H1 (cell line): ENCODE measurements at regions not wholly inside any gene's neighbourhood (a gene's known extent, or its start where the extent isn't known, plus 50 kb on each side); places are given as distances from the start of the nearest gene placed in this dataset.

Experiments
- CTCF ChIA-PET: fragments of 300-600 bp; sonication (Branson Sonifier 250); formaldehyde crosslinking; loops from one replicate; lab custom pipeline; 2021; ENCODE audit not compliant: partially characterized antibody; lab: Charles Lee
- POLR2A ChIA-PET: fragments of 300-600 bp; sonication (Branson Sonifier 250); formaldehyde crosslinking; loops from one replicate; lab custom pipeline; 2021; ENCODE audit warnings: inconsistent platforms; ENCODE audit not compliant: partially characterized antibody; lab: Charles Lee
- DNase-seq, 2 experiments: peaks; one replicate each; pipeline versions ENCODE4 v3.0.0 to v3.0.0-alpha.2; 2010 to 2022; ENCODE audit warnings: low spot score in 2 of 2, low read depth in 1 of 2, mixed read lengths in 1 of 2
- FAIRE-seq: peaks from 2 replicates; lab custom pipeline; 2011; peaks lifted over from hg19 to GRCh38; lab: Jason Lieb, UNC
- H2AFZ ChIP-seq: 2 replicates; pipeline ENCODE4 v1.8.1; 2012; ENCODE audit warnings: low read length, inconsistent platforms
- H2AK5ac ChIP-seq: 2 replicates; pipeline ENCODE4 v1.6.1; 2013; ENCODE audit warnings: low read depth, low read length
- H2BK120ac ChIP-seq: replicated peaks from 2 replicates; pipeline ENCODE3; 2013; ENCODE audit warnings: low read depth, low read length, inconsistent platforms
- H2BK12ac ChIP-seq: 2 replicates; pipeline ENCODE4 v1.6.1; 2013; ENCODE audit warnings: low read depth, low read length
- H2BK15ac ChIP-seq: 2 replicates; pipeline ENCODE4 v1.6.1; 2013; ENCODE audit warnings: low read length
- H2BK20ac ChIP-seq: 2 replicates; pipeline ENCODE4 v1.6.1; 2013; ENCODE audit warnings: low read length
- H2BK5ac ChIP-seq: 2 replicates; pipeline ENCODE4 v1.6.1; 2013; ENCODE audit warnings: low read depth, low read length
- H3K14ac ChIP-seq: 2 replicates; pipeline ENCODE4 v1.6.1; 2013; ENCODE audit warnings: inconsistent platforms; ENCODE audit not compliant: insufficient read length
- H3K18ac ChIP-seq: 2 replicates; pipeline ENCODE4 v1.6.1; 2013; ENCODE audit warnings: low read length; ENCODE audit errors: extremely low read depth
- H3K23ac ChIP-seq: 2 replicates; pipeline ENCODE4 v1.6.1; 2013; ENCODE audit warnings: inconsistent platforms; ENCODE audit not compliant: insufficient read length
- H3K23me2 ChIP-seq: 2 replicates; pipeline ENCODE4 v1.6.1; 2013; ENCODE audit warnings: low read depth, low read length
- H3K27ac ChIP-seq: 2 replicates; pipeline ENCODE4 v1.6.1; 2011; ENCODE audit warnings: low read depth, low read length, inconsistent platforms
- H3K27me3 ChIP-seq, 4 experiments: replicated peaks in 1 of 4; 1 replicate in 1 of 4; 2 replicates in 3 of 4; pipeline versions ENCODE4 v1.6.1 to v1.8.1; 2011 to 2013; ENCODE audit warnings: low read length in 3 of 4, mild to moderate bottlenecking in 3 of 4, inconsistent platforms in 2 of 4, mixed read lengths in 2 of 4, moderate library complexity in 1 of 4; ENCODE audit not compliant: control insufficient read depth in 3 of 4, insufficient read depth in 3 of 4; ENCODE audit errors: extremely low read depth in 1 of 4
- H3K36me3 ChIP-seq, 4 experiments: 2 replicates each; pipeline versions ENCODE4 v1.6.1 to v1.8.1; 2011 to 2013; ENCODE audit warnings: mild to moderate bottlenecking in 4 of 4, low read length in 3 of 4, moderate library complexity in 2 of 4, control low read depth in 1 of 4, inconsistent platforms in 1 of 4; ENCODE audit not compliant: insufficient read depth in 4 of 4, control insufficient read depth in 2 of 4
- H3K4ac ChIP-seq: replicated peaks from 2 replicates; pipeline ENCODE3; 2013; ENCODE audit warnings: low read length, low read depth, mixed read lengths, inconsistent platforms; ENCODE audit not compliant: insufficient read length
- H3K4me1 ChIP-seq, 4 experiments: replicated peaks in 1 of 4; 1 replicate in 1 of 4; 2 replicates in 3 of 4; pipeline versions ENCODE4 v1.6.1 to v1.8.1; 2011 to 2013; ENCODE audit warnings: low read length in 3 of 4, inconsistent platforms in 2 of 4, mixed read lengths in 1 of 4; ENCODE audit not compliant: insufficient read depth in 4 of 4, control insufficient read depth in 3 of 4
- H3K4me2 ChIP-seq, 2 experiments: 2 replicates each; pipeline versions ENCODE4 v1.6.1 to v1.8.1; 2011 to 2013; ENCODE audit warnings: low read depth in 2 of 2, low read length in 2 of 2, control low read depth in 1 of 2, inconsistent platforms in 1 of 2, mild to moderate bottlenecking in 1 of 2; ENCODE audit not compliant: insufficient read depth in 1 of 2
- H3K4me3 ChIP-seq, 4 experiments: fragments of 200-600, 300-600 bp in 1 of 4; sonication (generic), shearing (Covaris generic), sonication (Bioruptor Twin) in 1 of 4; 2 replicates each; pipeline versions ENCODE4 v1.5.1 to v1.8.1; 2011 to 2016; ENCODE audit warnings: low read length in 4 of 4, low read depth in 3 of 4, control low read depth in 2 of 4, inconsistent platforms in 2 of 4, mild to moderate bottlenecking in 2 of 4, mixed read lengths in 1 of 4, moderate library complexity in 1 of 4; ENCODE audit not compliant: insufficient read depth in 2 of 4; ENCODE audit errors: extremely low read depth in 1 of 4
- H3K56ac ChIP-seq: replicated peaks from 2 replicates; pipeline ENCODE3; 2013; ENCODE audit warnings: low read depth, mild to moderate bottlenecking, mixed read lengths, low read length, inconsistent platforms; ENCODE audit not compliant: insufficient read length
- H3K79me1 ChIP-seq: 2 replicates; pipeline ENCODE4 v1.6.1; 2013; ENCODE audit warnings: low read depth, low read length, control low read depth
- H3K79me2 ChIP-seq, 2 experiments: 2 replicates each; pipeline versions ENCODE4 v1.6.1 to v1.8.1; 2012 to 2013; ENCODE audit warnings: low read length in 2 of 2, mild to moderate bottlenecking in 2 of 2, inconsistent platforms in 1 of 2; ENCODE audit not compliant: insufficient read depth in 2 of 2, control insufficient read depth in 1 of 2
- H3K9ac ChIP-seq, 4 experiments: replicated peaks in 1 of 4; 1 replicate in 1 of 4; 2 replicates in 3 of 4; pipeline versions ENCODE4 v1.6.1 to v1.8.1; 2011 to 2013; ENCODE audit warnings: low read depth in 3 of 4, low read length in 3 of 4, control low read depth in 2 of 4, mild to moderate bottlenecking in 2 of 4, moderate library complexity in 2 of 4, inconsistent platforms in 1 of 4; ENCODE audit errors: extremely low read depth in 1 of 4
- H3K9me3 ChIP-seq, 2 experiments: 2 replicates each; pipeline versions ENCODE4 v1.6.1 to v1.8.1; 2012 to 2013; ENCODE audit warnings: mild to moderate bottlenecking in 2 of 2, moderate library complexity in 2 of 2, control low read depth in 1 of 2, inconsistent platforms in 1 of 2, low read depth in 1 of 2, low read length in 1 of 2, mixed read lengths in 1 of 2; ENCODE audit not compliant: insufficient read depth in 2 of 2
- H4K20me1 ChIP-seq, 2 experiments: replicated peaks in 1 of 2; 2 replicates each; pipeline versions ENCODE3 to v1.8.1; 2011 to 2013; ENCODE audit warnings: inconsistent platforms in 2 of 2, low read length in 2 of 2, mild to moderate bottlenecking in 1 of 2; ENCODE audit not compliant: insufficient read depth in 2 of 2, control insufficient read depth in 1 of 2
- H4K5ac ChIP-seq: 2 replicates; pipeline ENCODE4 v1.6.1; 2013; ENCODE audit warnings: low read length, low read depth, mixed read lengths, inconsistent platforms; ENCODE audit not compliant: insufficient read length
- H4K8ac ChIP-seq: 2 replicates; pipeline ENCODE4 v1.8.0; 2013; ENCODE audit warnings: mild to moderate bottlenecking, moderate library complexity, low read length, inconsistent platforms; ENCODE audit not compliant: insufficient read depth; ENCODE audit errors: extremely low read depth
- H4K91ac ChIP-seq: replicated peaks from 2 replicates; pipeline ENCODE3; 2013; ENCODE audit warnings: low read length, mixed read lengths, inconsistent platforms; ENCODE audit not compliant: insufficient read length
- ATF3 ChIP-seq: IDR thresholded peaks from 2 replicates; pipeline ENCODE4 v1.6.1; 2011; ENCODE audit warnings: low read depth, mild to moderate bottlenecking, low read length; ENCODE audit not compliant: insufficient read depth
- BRCA1 ChIP-seq: IDR thresholded peaks from 2 replicates; pipeline ENCODE4 v1.6.1; 2012; ENCODE audit warnings: low read depth, low read length, improper control_type of control experiment
- CHD1 ChIP-seq: IDR thresholded peaks from 2 replicates; pipeline ENCODE4 v1.6.1; 2012; ENCODE audit warnings: low read depth, low read length, improper control_type of control experiment
- CREB1 ChIP-seq: IDR thresholded peaks from 2 replicates; pipeline ENCODE4 v1.6.1; 2012; ENCODE audit warnings: inconsistent platforms
- EP300 ChIP-seq, 2 experiments: IDR thresholded peaks; 1 replicate in 1 of 2; 2 replicates in 1 of 2; pipeline ENCODE4 v1.6.1; 2011 to 2012; ENCODE audit warnings: low read depth in 2 of 2, low read length in 2 of 2, mild to moderate bottlenecking in 2 of 2, borderline replicate concordance in 1 of 2, inconsistent platforms in 1 of 2, moderate library complexity in 1 of 2
- EZH2 ChIP-seq: fragments of 200-600 bp; sonication (generic); IDR thresholded peaks from 2 replicates; pipeline ENCODE4 v1.7.1; 2012; ENCODE audit warnings: low read depth, mild to moderate bottlenecking, moderate library complexity, low read length, inconsistent platforms; ENCODE audit not compliant: severe bottlenecking
- JUN ChIP-seq: IDR thresholded peaks from 2 replicates; pipeline ENCODE4 v1.6.1; 2011; ENCODE audit warnings: low read depth, mild to moderate bottlenecking, improper control_type of control experiment, low read length
- MAFK ChIP-seq: IDR thresholded peaks from 2 replicates; pipeline ENCODE4 v1.6.1; 2012; ENCODE audit warnings: low read depth, mild to moderate bottlenecking, improper control_type of control experiment, low read length
- NANOG ChIP-seq: IDR thresholded peaks from 2 replicates; pipeline ENCODE4 v1.6.1; 2011; ENCODE audit warnings: low read length, low read depth, mild to moderate bottlenecking, inconsistent platforms; ENCODE audit not compliant: insufficient read depth, poor library complexity, severe bottlenecking
- SAP30 ChIP-seq: fragments of 300-600 bp; sonication (generic); IDR thresholded peaks from 2 replicates; pipeline ENCODE4 v1.7.1; 2012; ENCODE audit warnings: low read length, moderate library complexity, mild to moderate bottlenecking, inconsistent platforms; ENCODE audit not compliant: insufficient read depth, insufficient replicate concordance
- SIRT6 ChIP-seq: IDR thresholded peaks from one replicate; pipeline ENCODE4 v1.7.1; 2012; ENCODE audit warnings: low read length, inconsistent platforms
- SP1 ChIP-seq: IDR thresholded peaks from 2 replicates; pipeline ENCODE4 v1.6.1; 2011; ENCODE audit warnings: low read depth, low read length
- SP2 ChIP-seq: IDR thresholded peaks from 2 replicates; pipeline ENCODE4 v1.6.1; 2012; ENCODE audit warnings: mild to moderate bottlenecking, low read length, inconsistent platforms
- TBP ChIP-seq: IDR thresholded peaks from 2 replicates; pipeline ENCODE4 v1.6.1; 2011; ENCODE audit warnings: low read depth, low read length, improper control_type of control experiment
- TCF12 ChIP-seq: IDR thresholded peaks from 2 replicates; pipeline ENCODE4 v1.6.1; 2011; ENCODE audit warnings: low read depth, mild to moderate bottlenecking, low read length
- ZNF274 ChIP-seq: IDR thresholded peaks from 2 replicates; pipeline ENCODE4 v1.7.0; 2012; ENCODE audit warnings: low read length, borderline replicate concordance; ENCODE audit errors: extremely low read depth
- WGBS, 2 experiments: shearing (Covaris generic) in 1 of 2; methylation state at CpG; one replicate each; pipeline versions ENCODE4 v1.1.6 to v1.1.7; 2013 to 2015; ENCODE audit warnings: low lambda C conversion rate in 2 of 2, mixed read lengths in 2 of 2, inconsistent platforms in 1 of 2, low coverage in 1 of 2, missing lambda C conversion rate in 1 of 2; ENCODE audit not compliant: insufficient replicate concordance in 2 of 2, insufficient coverage in 1 of 2, insufficient read length in 1 of 2; ENCODE audit errors: extremely low coverage in 1 of 2, missing lambda C conversion rate in 1 of 2; 5-methylcytosine and 5-hydroxymethylcytosine counted together

- Histone ChIP-seq H4K5ac (no peak overlapping the region), H3K27ac (no peak overlapping the region), H3K79me2 (no peaks in the 10 kb centered on the region), H3K23ac (no peak overlapping the region), H2AFZ (no peak overlapping the region), H4K8ac (no peak overlapping the region), H4K20me1 (no peaks in the 10 kb centered on the region), H2BK12ac (no peak overlapping the region), H2BK15ac (no peak overlapping the region), H4K91ac (no peak overlapping the region), H3K14ac (no peak overlapping the region), H3K18ac (no peak overlapping the region), H3K4me3 (no peak overlapping the region), H3K23me2 (no peaks in the 10 kb centered on the region), H2BK20ac (no peak overlapping the region), H3K9ac (no peak overlapping the region), H3K4ac (no peak overlapping the region), H2BK120ac (no peak overlapping the region), H3K79me1 (no peaks in the 10 kb centered on the region), H3K27me3 (no peaks in the 10 kb centered on the region), H3K9me3 (no peaks in the 10 kb centered on the region), H3K56ac (no peak overlapping the region), H3K4me2 (no peak overlapping the region), H3K36me3 (no peaks in the 10 kb centered on the region), H3K4me1 (peaks cover 0 to 6% (median 0%) of the 10 kb centered on the region in 4 experiments; a peak in 2 of 7 replicates), H2AK5ac (no peak overlapping the region), H2BK5ac (no peak overlapping the region)
- POLR2A ChIA-PET, result no interaction called here
- FAIRE-seq, result no peak
- DNase-seq, result no peak
- WGBS, 2 experiments, result 94% methylated on average over 6 of the region's 6 CpGs; no CpG with 5 or more reads in 1 of the 2 experiments
- CTCF ChIA-PET, result no interaction called here
- no peak for TF ChIP-seq SP2
- TF ChIP-seq NANOG, result no peak
- no peak for TF ChIP-seq CHD1
- no peak for TF ChIP-seq MAFK
- TF ChIP-seq SIRT6, result no peak
- TF ChIP-seq EZH2, result no peak
- no peak for TF ChIP-seq JUN
- no peak for TF ChIP-seq ZNF274
- no peak for TF ChIP-seq ATF3
- TF ChIP-seq TCF12, result no peak
- TF ChIP-seq TBP, result no peak
- TF ChIP-seq SP1, result no peak
- no peak for TF ChIP-seq CREB1
- TF ChIP-seq BRCA1, result no peak
- no peak for TF ChIP-seq SAP30
- no peak for TF ChIP-seq EP300 (IDR thresholded peaks at IDR 0.05; ENCODE audit: borderline replicate concordance in 1 of 2, low read depth in 2 of 2, low read length in 2 of 2)
Observed at GRCh38 chr4:181968371-181968770, 274.8 kb upstream of the TENM3 start.
